C4-2B (cell line): ENCODE measurements at regions not wholly inside any gene's neighbourhood (a gene's known extent, or its start where the extent isn't known, plus 50 kb on each side); places are given as distances from the start of the nearest gene placed in this dataset.

Source experiments
- CTCF ChIP-seq: fragments of 450-650 bp; conservative IDR thresholded peaks from 2 replicates; pipeline ENCODE4 v1.5.1; 2017; ENCODE audit warnings: mild to moderate bottlenecking
- ZFX ChIP-seq: fragments of 450-650 bp; IDR thresholded peaks from 2 replicates; pipeline ENCODE4 v1.6.1; 2017

DNA sequence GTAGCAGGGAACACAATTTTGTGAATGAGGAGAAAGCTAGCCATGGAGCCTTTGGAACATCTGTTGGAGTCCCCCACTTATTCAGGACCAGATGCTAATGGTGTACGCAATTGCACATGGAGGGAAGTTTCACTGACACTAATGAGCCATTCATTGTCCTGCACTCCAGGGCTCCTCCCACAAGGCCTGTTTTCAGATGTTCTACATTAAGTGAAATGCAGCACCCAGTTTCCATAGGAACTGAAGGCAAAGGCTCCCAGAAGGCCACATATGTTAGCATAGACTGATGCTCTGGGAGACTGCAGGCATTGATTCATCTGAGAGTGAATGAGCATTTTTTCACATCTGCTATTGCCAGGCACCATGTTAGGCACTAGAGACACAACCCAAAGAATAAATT lies 399.5 kb downstream of the ETS1 start:
- TF ChIP-seq CTCF (no peak), ZFX (no peak)
